ENCODE measurements at regions not wholly inside any gene's neighbourhood (a gene's known extent, or its start where the extent isn't known, plus 50 kb on each side); places are given as distances from the start of the nearest gene placed in this dataset.

DNA sequence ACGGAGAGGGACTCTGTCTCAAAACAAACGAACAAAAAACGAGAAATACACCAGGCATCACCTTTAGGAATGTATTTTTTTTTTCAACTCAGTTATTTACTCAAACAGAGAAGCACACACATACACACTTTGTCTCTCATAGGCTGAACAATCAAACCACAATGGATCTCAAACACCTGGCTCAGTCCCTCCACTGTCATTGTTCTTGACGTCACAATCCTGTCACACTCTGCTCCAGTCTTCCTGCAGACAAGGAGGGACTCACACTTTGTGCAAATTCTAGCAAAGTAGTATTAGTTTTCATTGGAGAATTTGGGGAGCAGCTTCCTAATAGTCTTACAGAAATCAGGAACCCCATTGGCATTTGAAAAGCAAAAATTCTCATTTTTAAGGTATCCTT lies 727.8 kb downstream of the BCL11B start:
- Histone ChIP-seq H3K4me1 (no peaks in the 10 kb centered on the region), H3K4me3 (no peak overlapping the region), H3K36me3 (ENCODE audit: insufficient read depth in 1 of 2, low read depth in 1 of 2) (no peaks in the 10 kb centered on the region), H3K9me3 (no peaks in the 10 kb centered on the region), H3K27me3 (ENCODE audit: insufficient read depth in 3 of 3, low read length in 2 of 3) (no peaks in the 10 kb centered on the region), H3K27ac (no peak overlapping the region)
- TF ChIP-seq, protein P1, sequence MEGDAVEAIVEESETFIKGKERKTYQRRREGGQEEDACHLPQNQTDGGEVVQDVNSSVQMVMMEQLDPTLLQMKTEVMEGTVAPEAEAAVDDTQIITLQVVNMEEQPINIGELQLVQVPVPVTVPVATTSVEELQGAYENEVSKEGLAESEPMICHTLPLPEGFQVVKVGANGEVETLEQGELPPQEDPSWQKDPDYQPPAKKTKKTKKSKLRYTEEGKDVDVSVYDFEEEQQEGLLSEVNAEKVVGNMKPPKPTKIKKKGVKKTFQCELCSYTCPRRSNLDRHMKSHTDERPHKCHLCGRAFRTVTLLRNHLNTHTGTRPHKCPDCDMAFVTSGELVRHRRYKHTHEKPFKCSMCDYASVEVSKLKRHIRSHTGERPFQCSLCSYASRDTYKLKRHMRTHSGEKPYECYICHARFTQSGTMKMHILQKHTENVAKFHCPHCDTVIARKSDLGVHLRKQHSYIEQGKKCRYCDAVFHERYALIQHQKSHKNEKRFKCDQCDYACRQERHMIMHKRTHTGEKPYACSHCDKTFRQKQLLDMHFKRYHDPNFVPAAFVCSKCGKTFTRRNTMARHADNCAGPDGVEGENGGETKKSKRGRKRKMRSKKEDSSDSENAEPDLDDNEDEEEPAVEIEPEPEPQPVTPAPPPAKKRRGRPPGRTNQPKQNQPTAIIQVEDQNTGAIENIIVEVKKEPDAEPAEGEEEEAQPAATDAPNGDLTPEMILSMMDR (IDR thresholded peaks at IDR 0.05) = no peak
- no peak for ATAC-seq
- no peak for DNase-seq
- intact Hi-C loops (cut with DNase I) = no loop called here
- 63 to 74% (median 66%) methylated on average over 4 of the region's 4 CpGs for WGBS, 3 donors

DNA sequence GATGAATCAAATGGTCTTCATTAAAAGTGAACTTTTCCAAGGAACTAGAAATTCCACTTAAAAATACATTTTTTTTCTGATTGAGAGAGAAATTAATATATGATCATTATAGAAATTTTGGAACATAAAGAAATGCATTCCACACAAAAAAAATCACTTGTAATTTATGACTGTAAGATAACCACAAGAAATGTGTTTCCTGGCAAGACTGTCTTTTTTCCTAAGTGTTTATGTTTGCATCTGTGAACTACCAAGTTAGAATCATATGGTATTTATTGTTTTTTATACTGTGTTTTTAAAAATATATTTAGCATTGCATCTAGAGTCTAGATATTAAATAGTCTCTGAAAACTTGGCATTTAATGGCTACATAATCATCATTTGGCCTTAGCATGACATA lies 726.8 kb downstream of the BCL11B start:
- H3K27me3 ChIP-seq (ENCODE audit: insufficient read depth in 3 of 3, low read length in 2 of 3) = no peaks in the 10 kb centered on the region
- TF ChIP-seq, protein P1 (IDR thresholded peaks at IDR 0.05) = no peak
- intact Hi-C loops (cut with DNase I) = no loop called here
- no peaks in the 10 kb centered on the region for H3K36me3 ChIP-seq (ENCODE audit: insufficient read depth in 1 of 2, low read depth in 1 of 2)
- DNase-seq (no peak), ATAC-seq (no peak)
- no peak overlapping the region for H3K27ac ChIP-seq
- no peaks in the 10 kb centered on the region for H3K4me1 ChIP-seq
- H3K4me3 ChIP-seq = no peak overlapping the region
- no peaks in the 10 kb centered on the region for H3K9me3 ChIP-seq

DNA sequence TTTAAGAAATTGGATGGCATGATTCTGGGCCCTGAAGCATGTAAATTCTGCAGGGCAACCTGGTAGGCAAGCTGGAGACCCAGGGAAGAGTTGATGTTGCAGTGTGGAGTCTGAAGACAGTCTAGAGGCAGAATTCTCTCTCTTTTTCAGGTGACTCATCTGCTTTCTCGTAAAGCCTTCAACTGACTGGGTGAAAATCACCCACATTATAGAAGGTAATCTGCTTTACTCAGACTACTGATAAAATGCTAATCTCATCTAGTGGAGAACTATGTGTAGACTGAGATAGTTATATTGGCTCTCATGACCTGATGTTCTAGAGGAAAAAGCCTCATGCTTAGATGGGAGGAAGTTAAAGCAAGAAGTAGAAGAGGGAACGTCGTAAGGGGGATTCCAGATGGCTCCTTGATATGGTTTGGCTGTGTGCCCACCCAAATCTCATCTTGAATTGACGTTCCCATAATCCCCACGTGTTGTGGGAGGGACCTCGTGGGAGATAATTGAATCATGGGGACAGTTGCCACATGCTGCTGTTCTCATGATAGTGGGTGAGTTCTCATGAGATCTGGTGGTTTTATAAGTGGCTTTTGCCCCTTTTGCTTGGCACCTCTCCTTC lies 723.8 kb downstream of the BCL11B start:
- DNase-seq (no peak), ATAC-seq (no peak)
- Histone ChIP-seq H3K9me3 (no peaks in the 10 kb centered on the region), H3K27ac (no peak overlapping the region), H3K27me3 (ENCODE audit: insufficient read depth in 3 of 3, low read length in 2 of 3) (no peaks in the 10 kb centered on the region), H3K36me3 (ENCODE audit: insufficient read depth in 1 of 2, low read depth in 1 of 2) (no peaks in the 10 kb centered on the region), H3K4me3 (no peak overlapping the region), H3K4me1 (no peaks in the 10 kb centered on the region)
- intact Hi-C loops (cut with DNase I) = no loop called here
- WGBS, 3 donors = 49 to 54% (median 49%) methylated on average over 6 of the region's 6 CpGs
- TF ChIP-seq, protein P1 (IDR thresholded peaks at IDR 0.05) = no peak

DNA sequence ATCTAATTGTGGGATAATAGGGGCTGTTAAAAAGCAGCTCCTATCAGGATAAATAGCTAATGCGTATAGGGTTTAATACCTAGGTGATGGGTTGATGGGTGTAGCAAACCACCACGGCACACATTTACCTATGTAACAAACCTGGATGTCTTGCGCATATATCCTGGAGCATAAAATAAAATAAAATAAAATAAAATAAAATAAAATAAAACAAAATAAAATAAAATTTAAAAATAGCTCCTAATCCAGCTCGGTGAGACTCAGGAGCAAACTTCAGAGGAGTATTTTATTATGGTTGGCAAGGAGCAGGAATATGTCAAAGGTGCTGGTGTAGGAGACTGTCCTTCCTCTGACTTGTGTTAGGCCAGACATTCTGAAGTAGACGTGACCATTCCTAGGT lies 721.0 kb downstream of the BCL11B start:
- no peaks in the 10 kb centered on the region for H3K27me3 ChIP-seq (ENCODE audit: insufficient read depth in 3 of 3, low read length in 2 of 3)
- H3K4me3 ChIP-seq = no peak overlapping the region
- H3K9me3 ChIP-seq = no peaks in the 10 kb centered on the region
- no peaks in the 10 kb centered on the region for H3K36me3 ChIP-seq (ENCODE audit: insufficient read depth in 1 of 2, low read depth in 1 of 2)
- TF ChIP-seq, protein P1 (IDR thresholded peaks at IDR 0.05) = no peak
- no peak overlapping the region for H3K27ac ChIP-seq
- WGBS, 3 donors = 80 to 93% (median 83%) methylated on average over 5 of the region's 5 CpGs
- no peak for ATAC-seq
- intact Hi-C loops (cut with DNase I) = no loop called here
- no peaks in the 10 kb centered on the region for H3K4me1 ChIP-seq
- DNase-seq = no peak

DNA sequence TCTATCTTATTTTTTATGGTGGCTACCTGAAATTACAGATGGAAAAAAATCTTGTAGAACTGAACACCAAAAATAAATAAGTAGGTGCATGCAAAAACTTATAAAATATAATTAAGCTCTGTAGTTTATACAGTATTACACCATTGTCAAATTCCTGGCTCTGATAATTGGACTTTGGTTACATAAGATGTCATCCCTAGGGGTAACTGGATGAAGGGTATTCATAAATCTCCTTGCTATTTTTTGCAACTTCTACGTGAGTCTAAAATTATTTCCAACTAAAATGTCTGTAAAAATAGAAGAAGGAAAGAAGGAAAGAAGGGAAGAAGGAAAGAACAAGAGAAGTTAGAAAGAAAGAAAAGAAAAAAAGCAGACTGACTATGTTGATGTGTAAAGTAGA lies 716.6 kb downstream of the BCL11B start:
- H3K4me3 ChIP-seq = no peak overlapping the region
- 23 to 61% (median 31%) methylated on average over 1 of the region's 1 CpG for WGBS, 3 donors
- no peak for DNase-seq
- TF ChIP-seq, protein P1 (IDR thresholded peaks at IDR 0.05) = no peak
- intact Hi-C loops (cut with DNase I) = no loop called here
- no peaks in the 10 kb centered on the region for H3K36me3 ChIP-seq (ENCODE audit: insufficient read depth in 1 of 2, low read depth in 1 of 2)
- H3K9me3 ChIP-seq = no peaks in the 10 kb centered on the region
- no peaks in the 10 kb centered on the region for H3K4me1 ChIP-seq
- no peak overlapping the region for H3K27ac ChIP-seq
- H3K27me3 ChIP-seq (ENCODE audit: insufficient read depth in 3 of 3, low read length in 2 of 3) = peaks cover 0 to 5% (median 0%) of the 10 kb centered on the region in 3 donors
- no peak for ATAC-seq

Data from psoas muscle (tissue), 7 donors.